GM21381 (cell line): ENCODE measurements at regions not wholly inside any gene's neighbourhood (a gene's known extent, or its start where the extent isn't known, plus 50 kb on each side); places are given as distances from the start of the nearest gene placed in this dataset.

Source experiments
- ATAC-seq: cut with Tn5 transposase; IDR thresholded peaks from one replicate; pipeline ENCODE4 v1.9.1; 2021; ENCODE audit warnings: mild to moderate bottlenecking, moderate library complexity; ENCODE audit not compliant: unreplicated experiment

GRCh38 chr1:229046251-229046853, 224.6 kb upstream of the RAB4A start:
- ATAC-seq = no peak

GRCh38 chr1:229047161-229047839, 223.6 kb upstream of the RAB4A start:
- no peak for ATAC-seq

GRCh38 chr1:229047840-229048620, 222.9 kb upstream of the RAB4A start:
- ATAC-seq = no peak

GRCh38 chr1:229048896-229049295, 222.0 kb upstream of the RAB4A start:
- ATAC-seq = no peak

- ATAC-seq = no peak
Measured at GRCh38 chr1:229056046-229056445, 214.9 kb upstream of the RAB4A start.

- ATAC-seq = no peak
Measured at GRCh38 chr1:229058111-229058561, 212.8 kb upstream of the RAB4A start.

- ATAC-seq = no peak
Measured at GRCh38 chr1:229058729-229059128, 212.2 kb upstream of the RAB4A start.

- ATAC-seq = no peak
Measured at GRCh38 chr1:229059671-229060539, 211.0 kb upstream of the RAB4A start.

- no peak for ATAC-seq
Measured at GRCh38 chr1:229062135-229062534, 208.8 kb upstream of the RAB4A start.

- no peak for ATAC-seq
Measured at GRCh38 chr1:229063154-229063773, 207.6 kb upstream of the RAB4A start.

- ATAC-seq = no peak
Measured at GRCh38 chr1:229064320-229065168, 206.4 kb upstream of the RAB4A start.

GRCh38 chr1:229065613-229066012, 205.3 kb upstream of the RAB4A start:
- no peak for ATAC-seq

GRCh38 chr1:229066591-229066990, 204.3 kb upstream of the RAB4A start:
- no peak for ATAC-seq

GRCh38 chr1:229067546-229067945, 203.4 kb upstream of the RAB4A start:
- ATAC-seq = no peak

- no peak for ATAC-seq
Measured at GRCh38 chr1:229068270-229068987, 202.5 kb upstream of the RAB4A start.

GRCh38 chr1:229069176-229069575, 201.7 kb upstream of the RAB4A start:
- no peak for ATAC-seq

GRCh38 chr1:229070168-229070567, 200.7 kb upstream of the RAB4A start:
- ATAC-seq = no peak

GRCh38 chr1:229073251-229073650, 197.7 kb upstream of the RAB4A start:
- ATAC-seq = no peak

GRCh38 chr1:229075217-229075616, 195.7 kb upstream of the RAB4A start:
- no peak for ATAC-seq
